Gastrocnemius medialis (tissue), 4 donors: ENCODE measurements at regions not wholly inside any gene's neighbourhood (a gene's known extent, or its start where the extent isn't known, plus 50 kb on each side); places are given as distances from the start of the nearest gene placed in this dataset.

Experiments
- ATAC-seq, 2 donors: fragments of 150-250 bp; one replicate each; pipeline ENCODE4 v1.9.1; 2016
- DNase-seq, 2 donors: peaks; one replicate each; pipeline ENCODE4 v3.0.0-alpha.2; 2019
- H3K27ac ChIP-seq, 4 donors: fragments of 200-600 bp; sonication (generic); 1 replicate in 1 of 4; 2 replicates in 3 of 4; pipeline ENCODE4 v1.5.1; 2016 to 2018; ENCODE audit warnings: mild to moderate bottlenecking in 2 of 4, moderate library complexity in 1 of 4
- H3K27me3 ChIP-seq, 3 donors: fragments of 200-600 bp; sonication (generic) in 2 of 3; 1 replicate in 1 of 3; 2 replicates in 2 of 3; pipeline versions ENCODE4 v1.5.1 to v1.6.0; 2016 to 2019; ENCODE audit warnings: mild to moderate bottlenecking in 1 of 3, moderate library complexity in 1 of 3
- H3K36me3 ChIP-seq, 2 donors: fragments of 200-600 bp; sonication (generic) in 1 of 2; one replicate each; pipeline ENCODE4 v1.5.1; 2017 to 2018
- H3K4me1 ChIP-seq, 2 donors: fragments of 200-600 bp; sonication (generic) in 1 of 2; one replicate each; pipeline ENCODE4 v1.5.1; 2016 to 2017; ENCODE audit warnings: mild to moderate bottlenecking in 2 of 2
- H3K4me3 ChIP-seq, 4 donors: fragments of 200-600 bp; sonication (generic) in 3 of 4; 1 replicate in 1 of 4; 2 replicates in 3 of 4; pipeline ENCODE4 v1.5.1; 2016 to 2019; ENCODE audit warnings: mild to moderate bottlenecking in 2 of 4
- H3K9me3 ChIP-seq, 3 donors: fragments of 200-600 bp; sonication (generic) in 2 of 3; 1 replicate in 1 of 3; 2 replicates in 2 of 3; pipeline ENCODE4 v1.5.1; 2016 to 2019
- CTCF ChIP-seq, 5 experiments: fragments of 450-650 bp in 3 of 5; fragments of 200-600 bp in 2 of 5; sonication (generic) in 2 of 5; IDR thresholded peaks in 4 of 5; conservative IDR thresholded peaks in 1 of 5; 1 replicate in 4 of 5; 2 replicates in 1 of 5; pipeline ENCODE4 v1.5.1; 2016 to 2019; ENCODE audit warnings: antibody characterized with exemption in 5 of 5, mild to moderate bottlenecking in 3 of 5, moderate library complexity in 3 of 5
- POLR2A ChIP-seq, 2 donors: fragments of 450-650 bp; IDR thresholded peaks; one replicate each; pipeline ENCODE4 v1.6.1; 2017; ENCODE audit warnings: antibody characterized with exemption in 2 of 2, mild to moderate bottlenecking in 2 of 2, moderate library complexity in 2 of 2
- in situ Hi-C, 4 donors: fragments of 200-750 bp; cut with MboI; loops; one replicate each; pipeline versions ENCODE4 v1.15.0 to v1.8.0; 2017; ENCODE audit warnings: low sequenced_read_pairs in 4 of 4
- intact Hi-C: fragments of 100-400 bp; cut with DNase I; formaldehyde crosslinking; loops from one replicate; pipeline ENCODE4 v1.15.1; 2023; ENCODE audit warnings: low total_unique reads

DNA sequence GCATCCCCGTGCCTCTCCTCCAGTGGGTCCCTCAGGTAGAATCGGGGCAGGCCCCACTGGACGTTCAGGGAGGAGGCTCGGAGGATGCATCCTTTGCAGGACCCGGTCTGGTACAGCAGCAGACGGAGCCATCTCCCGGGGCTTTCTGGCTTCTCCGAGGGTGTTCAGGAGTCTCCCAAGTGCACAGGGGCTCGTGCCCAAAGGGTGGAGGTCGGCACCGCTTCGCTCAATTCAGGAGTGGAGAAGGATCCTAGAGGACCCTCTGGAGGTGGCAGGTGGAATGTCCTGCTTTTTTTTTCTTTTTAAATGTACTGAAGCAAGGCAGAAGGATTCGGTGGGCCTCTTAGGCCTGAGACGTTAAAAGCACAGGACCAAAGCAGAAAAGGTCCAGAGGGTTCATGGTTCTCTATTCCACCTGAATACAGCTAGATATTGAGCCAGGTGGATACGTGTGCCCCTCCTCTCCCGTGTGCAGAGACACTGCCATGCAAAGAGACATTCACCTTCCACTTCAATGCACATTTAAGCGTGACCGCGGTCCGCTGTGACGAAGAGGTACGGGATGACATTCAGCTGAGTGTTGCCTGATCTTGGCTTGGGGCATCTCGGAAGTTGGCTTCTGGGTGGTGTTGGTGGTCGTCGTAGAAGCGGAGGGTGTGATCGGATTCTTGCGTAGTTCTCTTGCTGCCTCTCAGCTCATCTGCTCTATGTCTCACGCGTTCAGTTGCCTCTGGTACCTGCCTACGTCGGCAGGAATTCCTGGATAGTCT lies 281.2 kb upstream of the AGTR2 start:
- H3K27me3 ChIP-seq, result no peaks in the 10 kb centered on the region
- no peak overlapping the region for H3K27ac ChIP-seq
- ATAC-seq (no peak), DNase-seq (no peak)
- no peaks in the 10 kb centered on the region for H3K36me3 ChIP-seq
- no peak for TF ChIP-seq CTCF (IDR thresholded peaks at IDR 0.05 in 4 of 5, conservative IDR thresholded peaks at IDR 0.05 in 1 of 5)
- no peak for TF ChIP-seq POLR2A (IDR thresholded peaks at IDR 0.05)
- in situ Hi-C loops, result no loop called here
- intact Hi-C loops, result no loop called here
- no peaks in the 10 kb centered on the region for H3K9me3 ChIP-seq
- no peaks in the 10 kb centered on the region for H3K4me1 ChIP-seq
- H3K4me3 ChIP-seq, result no peak overlapping the region

- no peaks in the 10 kb centered on the region for H3K4me1 ChIP-seq
- DNase-seq, result no peak
- ATAC-seq, result no peak
- intact Hi-C loops, result no loop called here
- in situ Hi-C loops, result no loop called here
- TF ChIP-seq POLR2A (IDR thresholded peaks at IDR 0.05) (no peak), CTCF (IDR thresholded peaks at IDR 0.05 in 4 of 5, conservative IDR thresholded peaks at IDR 0.05 in 1 of 5) (no peak)
- peak overlapping the region in 2 of 4 donors; percentile 40 to 41 for H3K4me3 ChIP-seq
- H3K9me3 ChIP-seq, result no peaks in the 10 kb centered on the region
- H3K27ac ChIP-seq, result no peak overlapping the region
- H3K27me3 ChIP-seq, result no peaks in the 10 kb centered on the region
- H3K36me3 ChIP-seq, result no peaks in the 10 kb centered on the region
Measured at GRCh38 chrX:115892056-115892708, 278.4 kb upstream of the AGTR2 start.

DNA sequence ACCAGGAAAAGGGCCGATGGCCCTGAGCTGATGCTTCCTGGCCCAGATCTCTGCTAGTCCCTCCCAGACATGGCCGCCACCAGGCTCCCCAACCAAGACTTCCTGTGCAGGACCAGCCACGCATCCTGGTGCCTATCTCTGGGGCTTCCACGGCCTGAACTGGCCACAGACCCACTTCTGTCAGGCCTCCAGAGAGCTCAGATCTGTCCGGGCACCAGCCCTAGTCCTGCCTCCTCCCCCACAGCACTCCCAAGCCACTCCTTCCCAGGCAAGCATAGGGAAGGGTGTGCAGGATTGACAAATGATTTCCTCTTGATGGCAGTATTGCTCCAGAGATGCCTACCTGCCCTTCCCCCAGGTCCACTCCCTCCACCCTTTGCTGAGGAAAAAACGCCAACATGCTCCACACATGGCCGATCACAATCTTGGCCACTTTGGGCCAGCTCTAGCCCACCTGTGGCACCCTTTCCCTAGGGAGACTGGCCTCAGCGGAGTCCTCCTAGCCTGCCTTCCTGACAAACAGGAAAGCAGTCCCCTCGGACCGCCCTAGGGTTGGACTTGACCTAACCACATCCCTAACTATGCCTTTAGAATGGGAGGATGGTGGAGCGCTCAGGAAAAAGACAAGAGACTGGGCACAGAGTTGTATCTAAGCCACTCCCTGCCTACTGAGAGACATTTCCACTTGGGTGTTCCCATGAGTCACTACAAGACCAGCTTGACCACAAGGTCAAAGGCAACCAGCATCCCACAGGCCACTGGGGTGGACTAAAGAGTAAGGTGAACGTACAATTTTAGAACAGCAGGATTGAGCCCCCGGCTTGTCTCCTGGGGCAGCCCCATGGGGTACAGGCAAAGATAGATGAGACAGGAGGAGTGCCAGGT lies 277.5 kb upstream of the AGTR2 start:
- Histone ChIP-seq H3K27ac (peak overlapping the region in 1 of 4 donors; percentile 13), H3K27me3 (no peaks in the 10 kb centered on the region), H3K36me3 (no peaks in the 10 kb centered on the region), H3K4me1 (no peaks in the 10 kb centered on the region), H3K9me3 (no peaks in the 10 kb centered on the region), H3K4me3 (peak overlapping the region in 2 of 4 donors; percentile 40 to 41)
- intact Hi-C loops (no loop called here), in situ Hi-C loops (no loop called here)
- ATAC-seq (no peak), DNase-seq (no peak)
- peak in 3 of 5 experiments; percentile 41 to 78 (median 48) for TF ChIP-seq CTCF (IDR thresholded peaks at IDR 0.05 in 4 of 5, conservative IDR thresholded peaks at IDR 0.05 in 1 of 5)
- no peak for TF ChIP-seq POLR2A (IDR thresholded peaks at IDR 0.05)

DNA sequence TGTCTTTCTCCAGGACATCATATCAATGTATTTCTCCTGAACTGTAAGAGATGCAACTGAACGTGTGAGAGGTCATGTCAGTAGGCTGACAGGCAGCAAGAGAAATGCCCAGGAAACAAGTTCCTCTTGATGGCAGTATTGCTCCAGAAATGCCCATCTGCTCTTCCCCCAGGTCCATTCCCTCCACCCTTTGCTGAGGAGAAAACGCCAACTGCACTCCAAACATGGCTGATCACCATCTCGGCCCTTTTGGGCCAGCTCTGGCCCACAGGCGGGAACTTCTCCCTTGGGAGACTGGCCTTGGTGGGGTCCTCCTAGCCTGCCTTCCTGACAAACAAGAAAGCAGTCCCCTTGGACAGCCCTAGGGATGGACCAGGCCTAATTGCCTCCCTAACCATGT lies 276.5 kb upstream of the AGTR2 start:
- ATAC-seq, result no peak
- intact Hi-C loops, result no loop called here
- no peak overlapping the region for H3K4me3 ChIP-seq

More for the DNA sequence above, 276.5 kb upstream of the AGTR2 start:
- no peaks in the 10 kb centered on the region for H3K4me1 ChIP-seq
- in situ Hi-C loops, result no loop called here
- no peak overlapping the region for H3K27ac ChIP-seq
- TF ChIP-seq CTCF (IDR thresholded peaks at IDR 0.05 in 4 of 5, conservative IDR thresholded peaks at IDR 0.05 in 1 of 5) (peak in 2 of 5 experiments; percentile 42 to 51), POLR2A (IDR thresholded peaks at IDR 0.05) (no peak)
- H3K27me3 ChIP-seq, result no peaks in the 10 kb centered on the region
- H3K36me3 ChIP-seq, result no peaks in the 10 kb centered on the region
- DNase-seq, result no peak
- no peaks in the 10 kb centered on the region for H3K9me3 ChIP-seq
